Activated T-cell treated with anti-CD3 and anti-CD28 coated beads, Interleukin-2, amount 50 U/mL, for 24 hours (primary cell): ENCODE measurements at regions not wholly inside any gene's neighbourhood (a gene's known extent, or its start where the extent isn't known, plus 50 kb on each side); places are given as distances from the start of the nearest gene placed in this dataset.
"Not testable (repeated sequence)": the region's sequence is repeated elsewhere in the genome, so short reads cannot be mapped to it uniquely, and the experiment has no call there.

Experiments
- DNase-seq: peaks from one replicate; pipeline ENCODE4 v3.0.0-alpha.2; 2020
- H3K27ac Mint-ChIP-seq: 2 replicates; pipeline ENCODE4 v1.8.0; 2020; ENCODE audit warnings: mild to moderate bottlenecking, mixed read lengths
- H3K27me3 Mint-ChIP-seq: 2 replicates; pipeline ENCODE4 v1.8.0; 2020; ENCODE audit warnings: mixed read lengths
- H3K36me3 Mint-ChIP-seq: 2 replicates; pipeline ENCODE4 v1.8.0; 2020; ENCODE audit warnings: low read depth, mixed read lengths
- H3K4me1 Mint-ChIP-seq: 2 replicates; pipeline ENCODE4 v1.8.0; 2020; ENCODE audit warnings: low read depth, mixed read lengths
- H3K4me3 Mint-ChIP-seq: 2 replicates; pipeline ENCODE4 v1.8.0; 2020; ENCODE audit warnings: mild to moderate bottlenecking, moderate library complexity, mixed read lengths
- H3K9me3 Mint-ChIP-seq: 2 replicates; pipeline ENCODE4 v1.8.0; 2020; ENCODE audit warnings: mixed read lengths

- Mint-ChIP-seq H3K27ac (no peak overlapping the region), H3K36me3 (no peaks in the 10 kb centered on the region)
Measured at GRCh38 chr18:78796693-78797455, 182.7 kb upstream of the SALL3 start.

DNA sequence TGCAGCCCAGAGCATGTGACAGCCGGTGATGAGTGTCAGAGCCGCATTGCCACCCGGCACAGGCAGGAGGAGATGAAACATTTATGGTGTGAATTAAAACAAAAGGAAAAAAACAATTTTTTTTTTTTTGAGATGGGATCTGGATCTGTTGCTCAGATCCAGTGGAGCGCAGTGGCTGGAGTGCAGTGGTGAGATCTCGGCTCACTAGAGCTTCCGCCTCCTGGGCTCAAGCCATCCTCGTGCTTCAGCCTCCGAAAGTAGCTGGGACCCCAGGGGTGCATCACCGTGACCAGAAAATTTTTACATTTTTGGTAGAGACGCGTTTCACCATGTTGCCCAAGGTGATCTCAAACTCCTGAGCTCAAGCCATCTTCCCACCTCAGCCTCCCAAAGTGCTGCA lies 182.1 kb upstream of the SALL3 start:
- H3K27me3 Mint-ChIP-seq, result no peaks in the 10 kb centered on the region
- no peak for DNase-seq
- H3K9me3 Mint-ChIP-seq, result no peaks in the 10 kb centered on the region
- no peak overlapping the region for H3K4me3 Mint-ChIP-seq
- no peak overlapping the region for H3K27ac Mint-ChIP-seq
- H3K36me3 Mint-ChIP-seq, result no peaks in the 10 kb centered on the region
- H3K4me1 Mint-ChIP-seq, result no peaks in the 10 kb centered on the region

More at GRCh38 chr18:78796693-78797455, 182.7 kb upstream of the SALL3 start:
- Mint-ChIP-seq H3K27me3 (no peaks in the 10 kb centered on the region), H3K4me1 (no peaks in the 10 kb centered on the region), H3K9me3 (no peaks in the 10 kb centered on the region), H3K4me3 (no peak overlapping the region)
- DNase-seq, result no peak

GRCh38 chr18:78798402-78799175 lies 181.0 kb upstream of the SALL3 start:
- H3K9me3 Mint-ChIP-seq, result no peaks in the 10 kb centered on the region
- H3K4me1 Mint-ChIP-seq, result no peaks in the 10 kb centered on the region
- no peak overlapping the region for H3K27ac Mint-ChIP-seq
- no peak for DNase-seq
- no peaks in the 10 kb centered on the region for H3K27me3 Mint-ChIP-seq
- H3K36me3 Mint-ChIP-seq, result no peaks in the 10 kb centered on the region
- no peak overlapping the region for H3K4me3 Mint-ChIP-seq

- H3K4me3 Mint-ChIP-seq, result no peak overlapping the region
- H3K9me3 Mint-ChIP-seq, result no peaks in the 10 kb centered on the region
- H3K4me1 Mint-ChIP-seq, result no peaks in the 10 kb centered on the region
- H3K27ac Mint-ChIP-seq, result no peak overlapping the region
- H3K27me3 Mint-ChIP-seq, result no peaks in the 10 kb centered on the region
- DNase-seq, result no peak
- H3K36me3 Mint-ChIP-seq, result no peaks in the 10 kb centered on the region
Measured at GRCh38 chr18:78799382-78800089, 180.1 kb upstream of the SALL3 start.

DNA sequence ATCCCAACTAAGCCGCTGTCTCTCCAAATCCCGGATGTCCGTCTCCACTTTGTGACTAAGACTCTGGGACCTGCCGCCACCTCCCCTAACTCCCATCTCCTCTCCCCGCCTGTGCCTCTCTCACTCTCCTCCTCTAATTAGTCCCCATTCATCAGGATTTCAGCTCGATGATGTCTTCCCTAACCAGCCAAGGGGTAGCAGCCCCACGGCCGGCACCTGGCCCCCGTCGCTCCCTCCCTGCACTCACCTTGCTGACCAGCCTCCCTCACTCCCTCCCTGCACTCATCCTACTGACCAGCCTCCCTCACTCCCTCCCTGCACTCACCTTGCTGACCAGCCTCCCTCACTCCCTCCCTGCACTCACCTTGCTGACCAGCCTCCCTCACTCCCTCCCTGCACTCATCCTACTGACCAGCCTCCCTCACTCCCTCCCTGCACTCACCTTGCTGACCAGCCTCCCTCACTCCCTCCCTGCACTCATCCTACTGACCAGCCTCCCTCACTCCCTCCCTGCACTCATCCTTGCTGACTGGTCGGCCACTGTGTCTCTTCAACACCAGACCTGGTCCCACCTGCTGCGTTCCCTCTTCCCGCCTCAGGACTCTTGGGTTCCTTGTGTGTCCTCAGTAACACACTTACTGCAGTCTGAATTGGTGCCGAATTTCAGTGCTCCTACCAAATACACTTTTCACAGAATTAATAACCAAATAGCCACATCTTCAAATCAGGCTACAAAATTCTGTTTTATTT lies 179.3 kb upstream of the SALL3 start:
- not testable (repeated sequence) for H3K27ac Mint-ChIP-seq, H3K9me3 Mint-ChIP-seq, H3K4me3 Mint-ChIP-seq, H3K27me3 Mint-ChIP-seq, DNase-seq, H3K36me3 Mint-ChIP-seq, H3K4me1 Mint-ChIP-seq

GRCh38 chr18:78801011-78801410 lies 178.6 kb upstream of the SALL3 start:
- Mint-ChIP-seq H3K27ac (no peak overlapping the region), H3K9me3 (no peaks in the 10 kb centered on the region), H3K36me3 (no peaks in the 10 kb centered on the region), H3K4me3 (no peak overlapping the region), H3K4me1 (no peaks in the 10 kb centered on the region), H3K27me3 (peaks cover 7% of the 10 kb centered on the region)
- DNase-seq, result no peak

- no peaks in the 10 kb centered on the region for H3K4me1 Mint-ChIP-seq
- H3K9me3 Mint-ChIP-seq, result no peaks in the 10 kb centered on the region
- no peaks in the 10 kb centered on the region for H3K36me3 Mint-ChIP-seq
Measured at GRCh38 chr18:78803104-78803503, 176.5 kb upstream of the SALL3 start.

GRCh38 chr18:78804206-78805030 lies 175.2 kb upstream of the SALL3 start:
- Mint-ChIP-seq H3K4me1 (no peaks in the 10 kb centered on the region), H3K9me3 (no peaks in the 10 kb centered on the region), H3K36me3 (no peaks in the 10 kb centered on the region), H3K27ac (no peak overlapping the region), H3K4me3 (no peak overlapping the region), H3K27me3 (peaks cover 7% of the 10 kb centered on the region)
- DNase-seq, result no peak

More at GRCh38 chr18:78803104-78803503, 176.5 kb upstream of the SALL3 start:
- no peak overlapping the region for H3K4me3 Mint-ChIP-seq
- peaks cover 7% of the 10 kb centered on the region for H3K27me3 Mint-ChIP-seq
- no peak overlapping the region for H3K27ac Mint-ChIP-seq
- DNase-seq, result no peak

- no peaks in the 10 kb centered on the region for H3K36me3 Mint-ChIP-seq
- H3K4me1 Mint-ChIP-seq, result no peaks in the 10 kb centered on the region
- no peak overlapping the region for H3K4me3 Mint-ChIP-seq
- no peak overlapping the region for H3K27ac Mint-ChIP-seq
- peaks cover 7% of the 10 kb centered on the region for H3K27me3 Mint-ChIP-seq
- peaks cover 4% of the 10 kb centered on the region for H3K9me3 Mint-ChIP-seq
- DNase-seq, result no peak
Measured at GRCh38 chr18:78805840-78806239, 173.8 kb upstream of the SALL3 start.

GRCh38 chr18:78807668-78808067 lies 171.9 kb upstream of the SALL3 start:
- Mint-ChIP-seq H3K36me3 (no peaks in the 10 kb centered on the region), H3K27me3 (peaks cover 7% of the 10 kb centered on the region), H3K9me3 (peaks cover 4% of the 10 kb centered on the region), H3K4me3 (no peak overlapping the region), H3K27ac (no peak overlapping the region), H3K4me1 (no peaks in the 10 kb centered on the region)
- DNase-seq, result no peak

DNA sequence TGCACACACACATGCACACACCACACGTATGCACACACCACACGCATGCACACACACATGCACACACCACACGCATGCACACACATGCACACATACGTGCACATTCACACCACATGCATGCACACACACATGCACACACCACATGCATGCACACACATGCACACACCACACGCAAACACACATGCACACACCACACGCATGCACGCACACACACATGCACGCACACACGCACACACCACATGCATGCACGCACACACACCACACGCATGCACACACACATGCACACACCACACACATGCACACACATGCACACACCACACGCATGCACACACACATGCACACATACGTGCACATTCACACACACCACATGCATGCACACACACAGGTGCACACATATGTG lies 169.8 kb upstream of the SALL3 start:
- no peak for DNase-seq
- Mint-ChIP-seq H3K9me3 (peaks cover 4% of the 10 kb centered on the region), H3K27me3 (peaks cover 20% of the 10 kb centered on the region), H3K36me3 (no peaks in the 10 kb centered on the region), H3K27ac (no peak overlapping the region), H3K4me3 (no peak overlapping the region), H3K4me1 (no peaks in the 10 kb centered on the region)

DNA sequence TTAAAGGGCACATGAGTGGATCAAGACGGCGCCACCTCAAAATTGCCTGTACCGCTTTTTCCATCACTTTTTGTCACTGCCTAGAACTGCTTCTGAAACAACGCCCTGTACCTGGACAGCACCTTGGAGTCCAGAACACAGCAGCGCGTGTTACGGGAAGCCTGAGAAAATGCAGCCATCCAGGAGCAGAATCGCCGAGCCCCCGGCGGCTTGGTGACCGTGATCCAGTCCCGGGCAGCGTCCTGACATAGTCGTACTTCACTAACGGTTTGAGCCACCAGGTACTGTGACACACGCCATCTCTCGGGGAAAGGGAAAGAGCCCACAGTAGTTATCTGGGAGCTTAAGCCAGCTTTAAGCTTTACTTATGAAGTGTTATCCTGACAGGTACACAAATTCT lies 168.9 kb upstream of the SALL3 start:
- Mint-ChIP-seq H3K4me3 (no peak overlapping the region), H3K9me3 (peaks cover 4% of the 10 kb centered on the region), H3K27me3 (peaks cover 20% of the 10 kb centered on the region), H3K4me1 (no peaks in the 10 kb centered on the region), H3K27ac (no peak overlapping the region), H3K36me3 (no peaks in the 10 kb centered on the region)
- DNase-seq, result no peak

DNA sequence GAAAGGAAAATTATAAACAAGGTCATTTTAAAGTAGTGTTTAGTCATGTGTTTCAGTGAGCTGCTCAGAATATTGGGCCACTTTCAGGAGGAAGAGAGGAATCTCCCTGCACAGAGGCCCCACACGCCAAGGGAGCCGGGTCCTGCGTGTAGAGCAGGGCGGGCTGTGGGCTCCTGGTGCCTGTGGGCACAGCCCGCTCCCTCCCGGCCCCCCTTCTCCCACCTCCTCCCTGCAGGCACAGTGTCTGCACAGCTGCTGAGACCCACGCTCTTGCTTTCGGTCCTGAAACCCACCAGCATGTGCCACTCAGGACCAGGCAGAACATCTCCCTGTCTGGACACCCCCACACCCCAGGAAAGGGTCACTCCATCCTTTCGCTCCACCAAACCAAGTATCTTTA lies 167.6 kb upstream of the SALL3 start:
- Mint-ChIP-seq H3K36me3 (no peaks in the 10 kb centered on the region), H3K27ac (no peak overlapping the region), H3K9me3 (peaks cover 4% of the 10 kb centered on the region), H3K4me3 (no peak overlapping the region), H3K4me1 (no peaks in the 10 kb centered on the region), H3K27me3 (peaks cover 22% of the 10 kb centered on the region)
- DNase-seq, result no peak

GRCh38 chr18:78813156-78813555 lies 166.5 kb upstream of the SALL3 start:
- H3K36me3 Mint-ChIP-seq, result no peaks in the 10 kb centered on the region
- DNase-seq, result no peak

More at GRCh38 chr18:78813156-78813555, 166.5 kb upstream of the SALL3 start:
- no peak overlapping the region for H3K4me3 Mint-ChIP-seq
- H3K27me3 Mint-ChIP-seq, result peaks cover 26% of the 10 kb centered on the region
- H3K27ac Mint-ChIP-seq, result no peak overlapping the region
- peaks cover 4% of the 10 kb centered on the region for H3K9me3 Mint-ChIP-seq
- no peaks in the 10 kb centered on the region for H3K4me1 Mint-ChIP-seq
